Upper lobe of left lung (tissue), 4 donors: ENCODE measurements at regions not wholly inside any gene's neighbourhood (a gene's known extent, or its start where the extent isn't known, plus 50 kb on each side); places are given as distances from the start of the nearest gene placed in this dataset.

Source experiments
- EP300 ChIP-seq, 4 donors: sonication (generic); formaldehyde crosslinking; IDR thresholded peaks; one replicate each; pipeline ENCODE4 v1.5.1; 2017; ENCODE audit warnings: antibody characterized with exemption in 4 of 4, control low read depth in 2 of 4
- TF ChIP-seq, protein P1 (sequence below), 6 experiments: fragments of 450-650 bp in 4 of 6; fragments of 200-600 bp in 2 of 6; sonication (generic) in 2 of 6; IDR thresholded peaks; one replicate each; pipeline ENCODE4 v1.5.1; 2016 to 2019; ENCODE audit warnings: antibody characterized with exemption in 6 of 6

- TF ChIP-seq, protein P1, sequence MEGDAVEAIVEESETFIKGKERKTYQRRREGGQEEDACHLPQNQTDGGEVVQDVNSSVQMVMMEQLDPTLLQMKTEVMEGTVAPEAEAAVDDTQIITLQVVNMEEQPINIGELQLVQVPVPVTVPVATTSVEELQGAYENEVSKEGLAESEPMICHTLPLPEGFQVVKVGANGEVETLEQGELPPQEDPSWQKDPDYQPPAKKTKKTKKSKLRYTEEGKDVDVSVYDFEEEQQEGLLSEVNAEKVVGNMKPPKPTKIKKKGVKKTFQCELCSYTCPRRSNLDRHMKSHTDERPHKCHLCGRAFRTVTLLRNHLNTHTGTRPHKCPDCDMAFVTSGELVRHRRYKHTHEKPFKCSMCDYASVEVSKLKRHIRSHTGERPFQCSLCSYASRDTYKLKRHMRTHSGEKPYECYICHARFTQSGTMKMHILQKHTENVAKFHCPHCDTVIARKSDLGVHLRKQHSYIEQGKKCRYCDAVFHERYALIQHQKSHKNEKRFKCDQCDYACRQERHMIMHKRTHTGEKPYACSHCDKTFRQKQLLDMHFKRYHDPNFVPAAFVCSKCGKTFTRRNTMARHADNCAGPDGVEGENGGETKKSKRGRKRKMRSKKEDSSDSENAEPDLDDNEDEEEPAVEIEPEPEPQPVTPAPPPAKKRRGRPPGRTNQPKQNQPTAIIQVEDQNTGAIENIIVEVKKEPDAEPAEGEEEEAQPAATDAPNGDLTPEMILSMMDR (IDR thresholded peaks at IDR 0.05): no peak
- no peak for TF ChIP-seq EP300 (IDR thresholded peaks at IDR 0.05)
Observed at GRCh38 chr5:174925586-174925985, 201.2 kb downstream of the MSX2 start.
